ENCODE measurements at regions not wholly inside any gene's neighbourhood (a gene's known extent, or its start where the extent isn't known, plus 50 kb on each side); places are given as distances from the start of the nearest gene placed in this dataset.

DNA sequence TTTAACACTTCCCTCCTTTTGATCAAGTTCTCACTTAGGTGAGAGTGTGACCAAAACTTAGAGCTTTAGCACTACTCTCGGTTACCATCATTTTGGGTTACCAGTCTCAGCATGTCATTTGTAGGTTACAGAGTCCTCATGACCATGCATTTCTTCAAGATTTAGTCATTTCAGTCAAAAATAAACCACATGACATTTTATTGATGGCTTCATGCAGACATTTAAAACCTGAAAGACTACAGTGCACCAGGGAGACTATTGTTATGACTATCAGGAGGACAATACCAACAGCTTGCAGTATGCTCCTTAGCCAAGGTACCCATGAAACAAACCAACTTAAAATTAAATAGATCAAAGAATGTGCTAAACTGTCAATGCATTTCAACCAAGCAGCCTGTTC is 498.1 kb upstream of the FSTL5 start:
- Histone ChIP-seq H3K9ac (ENCODE audit: extremely low read depth, low read length, poor library complexity, severe bottlenecking) (no peak overlapping the region), H3K27ac (ENCODE audit: low read depth, low read length) (no peak overlapping the region), H3K9me3 (ENCODE audit: control insufficient read depth, low read length) (peaks cover 18% of the 10 kb centered on the region), H3K36me3 (ENCODE audit: control insufficient read depth, insufficient read depth, low read length) (no peaks in the 10 kb centered on the region), H3K4me3 (ENCODE audit: low read length) (no peak overlapping the region), H3K27me3 (ENCODE audit: control insufficient read depth, insufficient read depth, low read length, poor library complexity, severe bottlenecking) (no peaks in the 10 kb centered on the region), H3K4me1 (ENCODE audit: control insufficient read depth, insufficient read depth, low read length) (no peaks in the 10 kb centered on the region)
- Mint-ChIP-seq H3K36me3 (ENCODE audit: low read depth) (no peaks in the 10 kb centered on the region), H3K4me3 (no peak overlapping the region), H3K27ac (no peak overlapping the region), H3K4me1 (peaks cover 5% of the 10 kb centered on the region), H3K9me3 (peaks cover 4% of the 10 kb centered on the region), H3K27me3 (ENCODE audit: insufficient read depth) (no peaks in the 10 kb centered on the region)
- TF ChIP-seq, protein P1, sequence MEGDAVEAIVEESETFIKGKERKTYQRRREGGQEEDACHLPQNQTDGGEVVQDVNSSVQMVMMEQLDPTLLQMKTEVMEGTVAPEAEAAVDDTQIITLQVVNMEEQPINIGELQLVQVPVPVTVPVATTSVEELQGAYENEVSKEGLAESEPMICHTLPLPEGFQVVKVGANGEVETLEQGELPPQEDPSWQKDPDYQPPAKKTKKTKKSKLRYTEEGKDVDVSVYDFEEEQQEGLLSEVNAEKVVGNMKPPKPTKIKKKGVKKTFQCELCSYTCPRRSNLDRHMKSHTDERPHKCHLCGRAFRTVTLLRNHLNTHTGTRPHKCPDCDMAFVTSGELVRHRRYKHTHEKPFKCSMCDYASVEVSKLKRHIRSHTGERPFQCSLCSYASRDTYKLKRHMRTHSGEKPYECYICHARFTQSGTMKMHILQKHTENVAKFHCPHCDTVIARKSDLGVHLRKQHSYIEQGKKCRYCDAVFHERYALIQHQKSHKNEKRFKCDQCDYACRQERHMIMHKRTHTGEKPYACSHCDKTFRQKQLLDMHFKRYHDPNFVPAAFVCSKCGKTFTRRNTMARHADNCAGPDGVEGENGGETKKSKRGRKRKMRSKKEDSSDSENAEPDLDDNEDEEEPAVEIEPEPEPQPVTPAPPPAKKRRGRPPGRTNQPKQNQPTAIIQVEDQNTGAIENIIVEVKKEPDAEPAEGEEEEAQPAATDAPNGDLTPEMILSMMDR (conservative IDR thresholded peaks at IDR 0.05): no peak
- 75 to 96% methylated on average over 1 of the region's 1 CpG for WGBS, 2 experiments (ENCODE audit: insufficient coverage in 1 of 2, insufficient read length in 1 of 2)
- DNase-seq: no peak

DNA sequence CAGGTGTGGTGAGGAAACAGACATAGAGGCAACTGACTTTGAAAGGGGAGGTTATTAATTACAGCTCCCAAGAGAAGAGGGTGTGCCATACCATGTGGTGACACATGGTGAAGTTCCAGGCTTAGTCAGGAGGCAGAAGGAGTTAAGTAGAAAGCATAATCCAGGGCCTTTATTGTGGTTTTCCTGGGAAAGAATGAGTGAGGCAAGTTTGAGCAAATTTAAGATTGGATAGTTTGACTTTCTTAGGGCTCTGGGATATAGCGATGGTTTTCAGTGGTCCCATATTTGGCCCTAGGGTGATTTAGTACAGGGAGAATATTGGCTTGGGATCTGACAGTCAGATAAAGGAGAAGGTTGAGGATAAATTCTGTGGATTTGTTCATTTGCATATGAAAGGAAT is 495.9 kb upstream of the FSTL5 start:
- no peaks in the 10 kb centered on the region for H3K9me3 Mint-ChIP-seq
- H3K4me1 ChIP-seq (ENCODE audit: control insufficient read depth, insufficient read depth, low read length): no peaks in the 10 kb centered on the region

GRCh38 chr4:162657966-162658365 is 494.2 kb upstream of the FSTL5 start:
- TF ChIP-seq, protein P1 (conservative IDR thresholded peaks at IDR 0.05): no peak
- Mint-ChIP-seq H3K27ac (no peak overlapping the region), H3K4me3 (no peak overlapping the region), H3K36me3 (ENCODE audit: low read depth) (no peaks in the 10 kb centered on the region), H3K4me1 (peaks cover 5% of the 10 kb centered on the region), H3K27me3 (ENCODE audit: insufficient read depth) (no peaks in the 10 kb centered on the region), H3K9me3 (no peaks in the 10 kb centered on the region)
- H3K4me1 ChIP-seq (ENCODE audit: control insufficient read depth, insufficient read depth, low read length): no peaks in the 10 kb centered on the region
- WGBS, 2 experiments (ENCODE audit: insufficient coverage in 1 of 2, insufficient read length in 1 of 2): 88 to 92% methylated on average over 1 of the region's 1 CpG
- no peaks in the 10 kb centered on the region for H3K27me3 ChIP-seq (ENCODE audit: control insufficient read depth, insufficient read depth, low read length, poor library complexity, severe bottlenecking)
- H3K4me3 ChIP-seq (ENCODE audit: low read length): no peak overlapping the region
- H3K9me3 ChIP-seq (ENCODE audit: control insufficient read depth, low read length): peaks cover 10% of the 10 kb centered on the region
- no peak for DNase-seq
- H3K9ac ChIP-seq (ENCODE audit: extremely low read depth, low read length, poor library complexity, severe bottlenecking): no peak overlapping the region
- no peaks in the 10 kb centered on the region for H3K36me3 ChIP-seq (ENCODE audit: control insufficient read depth, insufficient read depth, low read length)
- H3K27ac ChIP-seq (ENCODE audit: low read depth, low read length): no peak overlapping the region

More for the DNA sequence above, 495.9 kb upstream of the FSTL5 start:
- H3K36me3 ChIP-seq (ENCODE audit: control insufficient read depth, insufficient read depth, low read length): no peaks in the 10 kb centered on the region
- 83 to 96% methylated on average over 1 of the region's 1 CpG for WGBS, 2 experiments (ENCODE audit: insufficient coverage in 1 of 2, insufficient read length in 1 of 2)
- H3K4me1 Mint-ChIP-seq: peaks cover 5% of the 10 kb centered on the region
- no peaks in the 10 kb centered on the region for H3K36me3 Mint-ChIP-seq (ENCODE audit: low read depth)
- no peak overlapping the region for H3K27ac Mint-ChIP-seq
- peaks cover 10% of the 10 kb centered on the region for H3K9me3 ChIP-seq (ENCODE audit: control insufficient read depth, low read length)
- H3K9ac ChIP-seq (ENCODE audit: extremely low read depth, low read length, poor library complexity, severe bottlenecking): no peak overlapping the region
- TF ChIP-seq, protein P1 (conservative IDR thresholded peaks at IDR 0.05): no peak
- no peaks in the 10 kb centered on the region for H3K27me3 Mint-ChIP-seq (ENCODE audit: insufficient read depth)
- no peaks in the 10 kb centered on the region for H3K27me3 ChIP-seq (ENCODE audit: control insufficient read depth, insufficient read depth, low read length, poor library complexity, severe bottlenecking)
- no peak overlapping the region for H3K27ac ChIP-seq (ENCODE audit: low read depth, low read length)
- DNase-seq: no peak
- no peak overlapping the region for H3K4me3 ChIP-seq (ENCODE audit: low read length)
- H3K4me3 Mint-ChIP-seq: no peak overlapping the region

Data from endodermal cell (in vitro differentiated cells).